ENCODE measurements at regions not wholly inside any gene's neighbourhood (a gene's known extent, or its start where the extent isn't known, plus 50 kb on each side); places are given as distances from the start of the nearest gene placed in this dataset.

GRCh38 chr4:114272226-114272625, 292.8 kb upstream of the ARSJ start:
- no peaks in the 10 kb centered on the region for H3K4me1 ChIP-seq (ENCODE audit: control insufficient read depth in 1 of 2, insufficient read depth in 2 of 2, low read length in 2 of 2)
- no peaks in the 10 kb centered on the region for H3K27me3 ChIP-seq (ENCODE audit: control insufficient read depth in 2 of 2, insufficient read depth in 2 of 2, low read length in 2 of 2)
- no peak overlapping the region for H3K9ac ChIP-seq (ENCODE audit: insufficient read depth, low read length, poor library complexity, severe bottlenecking)
- no peaks in the 10 kb centered on the region for H3K36me3 ChIP-seq (replicated peaks in 1 of 2; ENCODE audit: control insufficient read depth in 1 of 2, insufficient read depth in 2 of 2, low read length in 2 of 2)
- H3K4me3 ChIP-seq (replicated peaks in 1 of 3; ENCODE audit: low read depth in 2 of 3, low read length in 3 of 3), result no peak overlapping the region
- H3K4me2 ChIP-seq (replicated peaks; ENCODE audit: extremely low read depth, low read length, poor library complexity, severe bottlenecking), result no peak overlapping the region
- peaks cover 0 to 1% (median 0%) of the 10 kb centered on the region in 7 donors for H3K9me3 Mint-ChIP-seq
- TF ChIP-seq CTCF (IDR thresholded peaks at IDR 0.05), result no peak
- H3K27ac Mint-ChIP-seq, result no peak overlapping the region
- no peak overlapping the region for H2AFZ ChIP-seq (ENCODE audit: insufficient read depth, low read depth, low read length, poor library complexity, severe bottlenecking)
- H3K27me3 Mint-ChIP-seq (ENCODE audit: low read depth in 3 of 3), result no peaks in the 10 kb centered on the region
- no peaks in the 10 kb centered on the region for H3K79me2 ChIP-seq (ENCODE audit: insufficient read depth, low read length)
- H4K20me1 ChIP-seq (ENCODE audit: insufficient read depth, low read length), result no peaks in the 10 kb centered on the region
- H3K4me1 Mint-ChIP-seq, result no peaks in the 10 kb centered on the region
- no peaks in the 10 kb centered on the region for H3K9me3 ChIP-seq (replicated peaks in 1 of 2; ENCODE audit: control insufficient read depth in 1 of 2, insufficient read depth in 1 of 2, low read length in 2 of 2)
- intact Hi-C loops (cut with micrococcal nuclease), result no loop called here
- no peak overlapping the region for H3K4me3 Mint-ChIP-seq
- no peak for DNase-seq
- H3K27ac ChIP-seq (ENCODE audit: low read depth in 1 of 2, low read length in 2 of 2), result no peak overlapping the region
- no peaks in the 10 kb centered on the region for H3K36me3 Mint-ChIP-seq

DNA sequence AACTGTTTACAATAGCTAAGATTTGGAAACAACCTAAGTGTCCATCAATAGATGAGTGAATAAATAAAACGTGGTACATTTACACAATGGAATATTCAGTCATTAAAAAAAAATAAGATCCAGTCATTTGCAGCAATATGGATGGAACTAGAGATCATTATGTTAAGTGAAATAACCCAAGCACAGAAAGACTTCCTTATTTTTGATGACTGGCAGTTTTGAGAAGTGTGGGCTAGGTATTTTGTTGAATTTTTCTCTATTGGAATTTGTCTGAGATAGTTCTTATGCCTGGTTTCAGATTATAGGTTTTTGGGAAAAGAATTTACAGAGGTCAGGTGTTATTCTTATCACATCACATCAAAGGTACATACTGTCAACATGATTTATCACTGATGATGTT, 293.8 kb upstream of the ARSJ start:
- no CpG with 5 or more reads among the region's 1 CpG for WGBS (ENCODE audit: insufficient coverage)
- H3K4me2 ChIP-seq (replicated peaks; ENCODE audit: extremely low read depth, low read length, poor library complexity, severe bottlenecking), result no peak overlapping the region
- Mint-ChIP-seq H3K9me3 (peaks cover 0 to 1% (median 0%) of the 10 kb centered on the region in 7 donors), H3K27me3 (ENCODE audit: low read depth in 3 of 3) (no peaks in the 10 kb centered on the region), H3K4me1 (no peaks in the 10 kb centered on the region), H3K36me3 (no peaks in the 10 kb centered on the region), H3K4me3 (no peak overlapping the region), H3K27ac (no peak overlapping the region)
- no peak overlapping the region for H2AFZ ChIP-seq (ENCODE audit: insufficient read depth, low read depth, low read length, poor library complexity, severe bottlenecking)
- no peaks in the 10 kb centered on the region for H3K4me1 ChIP-seq (ENCODE audit: control insufficient read depth in 1 of 2, insufficient read depth in 2 of 2, low read length in 2 of 2)
- no peaks in the 10 kb centered on the region for H3K9me3 ChIP-seq (replicated peaks in 1 of 2; ENCODE audit: control insufficient read depth in 1 of 2, insufficient read depth in 1 of 2, low read length in 2 of 2)
- intact Hi-C loops (cut with micrococcal nuclease), result no loop called here
- no peak for DNase-seq
- H3K79me2 ChIP-seq (ENCODE audit: insufficient read depth, low read length), result no peaks in the 10 kb centered on the region
- no peak overlapping the region for H3K9ac ChIP-seq (ENCODE audit: insufficient read depth, low read length, poor library complexity, severe bottlenecking)
- no peaks in the 10 kb centered on the region for H3K36me3 ChIP-seq (replicated peaks in 1 of 2; ENCODE audit: control insufficient read depth in 1 of 2, insufficient read depth in 2 of 2, low read length in 2 of 2)
- H4K20me1 ChIP-seq (ENCODE audit: insufficient read depth, low read length), result no peaks in the 10 kb centered on the region
- H3K4me3 ChIP-seq (replicated peaks in 1 of 3; ENCODE audit: low read depth in 2 of 3, low read length in 3 of 3), result no peak overlapping the region
- H3K27ac ChIP-seq (ENCODE audit: low read depth in 1 of 2, low read length in 2 of 2), result no peak overlapping the region
- H3K27me3 ChIP-seq (ENCODE audit: control insufficient read depth in 2 of 2, insufficient read depth in 2 of 2, low read length in 2 of 2), result no peaks in the 10 kb centered on the region
- no peak for TF ChIP-seq CTCF (IDR thresholded peaks at IDR 0.05)

All from CD14-positive monocyte (primary cell).